PC-9 (cell line): ENCODE measurements at regions not wholly inside any gene's neighbourhood (a gene's known extent, or its start where the extent isn't known, plus 50 kb on each side); places are given as distances from the start of the nearest gene placed in this dataset.

Experiments used
- EZH2 ChIP-seq: fragments of 200-600 bp; sonication (generic); IDR thresholded peaks from 2 replicates; pipeline ENCODE4 v1.8.0; 2017; ENCODE audit warnings: antibody characterized with exemption, low read depth
- TF ChIP-seq, protein P1 (sequence below): fragments of 200-600 bp; sonication (generic); conservative IDR thresholded peaks from 2 replicates; pipeline ENCODE4 v1.6.1; 2017; ENCODE audit warnings: mixed run types, antibody characterized with exemption, mild to moderate bottlenecking, moderate library complexity

DNA sequence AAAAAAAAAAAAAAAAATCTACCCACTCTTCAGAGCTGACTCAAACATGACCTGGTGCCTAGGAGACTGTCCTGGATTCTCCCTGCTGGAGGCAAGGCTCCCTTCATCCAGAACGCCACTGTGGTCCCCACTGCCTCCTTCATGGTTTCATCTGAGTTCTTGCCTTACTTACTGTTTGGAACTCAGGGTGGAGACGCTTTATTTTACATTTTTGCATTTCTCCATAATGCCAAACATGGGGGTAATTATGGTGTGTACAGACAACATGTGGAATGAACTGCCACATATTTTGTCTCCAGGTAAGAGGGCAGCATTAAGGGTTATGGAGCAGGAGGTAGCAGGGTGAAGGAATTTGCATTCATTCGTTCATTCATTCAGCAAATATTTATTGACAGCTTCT lies 58.1 kb upstream of the KCNK12 start:
- TF ChIP-seq, protein P1, sequence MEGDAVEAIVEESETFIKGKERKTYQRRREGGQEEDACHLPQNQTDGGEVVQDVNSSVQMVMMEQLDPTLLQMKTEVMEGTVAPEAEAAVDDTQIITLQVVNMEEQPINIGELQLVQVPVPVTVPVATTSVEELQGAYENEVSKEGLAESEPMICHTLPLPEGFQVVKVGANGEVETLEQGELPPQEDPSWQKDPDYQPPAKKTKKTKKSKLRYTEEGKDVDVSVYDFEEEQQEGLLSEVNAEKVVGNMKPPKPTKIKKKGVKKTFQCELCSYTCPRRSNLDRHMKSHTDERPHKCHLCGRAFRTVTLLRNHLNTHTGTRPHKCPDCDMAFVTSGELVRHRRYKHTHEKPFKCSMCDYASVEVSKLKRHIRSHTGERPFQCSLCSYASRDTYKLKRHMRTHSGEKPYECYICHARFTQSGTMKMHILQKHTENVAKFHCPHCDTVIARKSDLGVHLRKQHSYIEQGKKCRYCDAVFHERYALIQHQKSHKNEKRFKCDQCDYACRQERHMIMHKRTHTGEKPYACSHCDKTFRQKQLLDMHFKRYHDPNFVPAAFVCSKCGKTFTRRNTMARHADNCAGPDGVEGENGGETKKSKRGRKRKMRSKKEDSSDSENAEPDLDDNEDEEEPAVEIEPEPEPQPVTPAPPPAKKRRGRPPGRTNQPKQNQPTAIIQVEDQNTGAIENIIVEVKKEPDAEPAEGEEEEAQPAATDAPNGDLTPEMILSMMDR = no peak
- no peak for TF ChIP-seq EZH2
